ENCODE measurements at regions not wholly inside any gene's neighbourhood (a gene's known extent, or its start where the extent isn't known, plus 50 kb on each side); places are given as distances from the start of the nearest gene placed in this dataset.

DNA sequence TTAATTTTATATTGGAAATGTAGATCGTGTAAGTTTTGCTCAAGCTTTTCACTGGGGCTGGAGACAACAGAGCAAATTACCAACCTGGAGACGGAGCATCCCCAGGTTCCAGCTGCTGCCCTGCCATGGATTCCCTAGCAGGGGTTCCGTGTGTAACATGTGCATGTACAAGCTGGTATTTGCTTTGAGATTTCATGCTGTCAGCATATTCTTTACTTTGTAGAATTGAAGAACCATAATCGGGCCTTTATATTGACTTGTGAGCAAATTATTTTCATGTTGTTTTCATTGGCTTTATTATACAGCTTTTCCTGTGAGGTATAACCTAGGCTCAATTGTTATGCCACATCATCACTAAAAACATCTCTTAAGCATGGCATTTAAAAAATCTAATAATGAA is 369.2 kb upstream of the COBL start:
- TF ChIP-seq, protein P1, sequence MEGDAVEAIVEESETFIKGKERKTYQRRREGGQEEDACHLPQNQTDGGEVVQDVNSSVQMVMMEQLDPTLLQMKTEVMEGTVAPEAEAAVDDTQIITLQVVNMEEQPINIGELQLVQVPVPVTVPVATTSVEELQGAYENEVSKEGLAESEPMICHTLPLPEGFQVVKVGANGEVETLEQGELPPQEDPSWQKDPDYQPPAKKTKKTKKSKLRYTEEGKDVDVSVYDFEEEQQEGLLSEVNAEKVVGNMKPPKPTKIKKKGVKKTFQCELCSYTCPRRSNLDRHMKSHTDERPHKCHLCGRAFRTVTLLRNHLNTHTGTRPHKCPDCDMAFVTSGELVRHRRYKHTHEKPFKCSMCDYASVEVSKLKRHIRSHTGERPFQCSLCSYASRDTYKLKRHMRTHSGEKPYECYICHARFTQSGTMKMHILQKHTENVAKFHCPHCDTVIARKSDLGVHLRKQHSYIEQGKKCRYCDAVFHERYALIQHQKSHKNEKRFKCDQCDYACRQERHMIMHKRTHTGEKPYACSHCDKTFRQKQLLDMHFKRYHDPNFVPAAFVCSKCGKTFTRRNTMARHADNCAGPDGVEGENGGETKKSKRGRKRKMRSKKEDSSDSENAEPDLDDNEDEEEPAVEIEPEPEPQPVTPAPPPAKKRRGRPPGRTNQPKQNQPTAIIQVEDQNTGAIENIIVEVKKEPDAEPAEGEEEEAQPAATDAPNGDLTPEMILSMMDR (IDR thresholded peaks at IDR 0.05; ENCODE audit: low read depth, low read length) = no peak
- in situ Hi-C loops (cut with HindIII; ENCODE audit: low sequenced_read_pairs) = no loop called here
- no peak overlapping the region for H3K4me3 ChIP-seq (ENCODE audit: low read depth, low read length)
- DNase-seq (ENCODE audit: low read depth, low spot score) = no peak

DNA sequence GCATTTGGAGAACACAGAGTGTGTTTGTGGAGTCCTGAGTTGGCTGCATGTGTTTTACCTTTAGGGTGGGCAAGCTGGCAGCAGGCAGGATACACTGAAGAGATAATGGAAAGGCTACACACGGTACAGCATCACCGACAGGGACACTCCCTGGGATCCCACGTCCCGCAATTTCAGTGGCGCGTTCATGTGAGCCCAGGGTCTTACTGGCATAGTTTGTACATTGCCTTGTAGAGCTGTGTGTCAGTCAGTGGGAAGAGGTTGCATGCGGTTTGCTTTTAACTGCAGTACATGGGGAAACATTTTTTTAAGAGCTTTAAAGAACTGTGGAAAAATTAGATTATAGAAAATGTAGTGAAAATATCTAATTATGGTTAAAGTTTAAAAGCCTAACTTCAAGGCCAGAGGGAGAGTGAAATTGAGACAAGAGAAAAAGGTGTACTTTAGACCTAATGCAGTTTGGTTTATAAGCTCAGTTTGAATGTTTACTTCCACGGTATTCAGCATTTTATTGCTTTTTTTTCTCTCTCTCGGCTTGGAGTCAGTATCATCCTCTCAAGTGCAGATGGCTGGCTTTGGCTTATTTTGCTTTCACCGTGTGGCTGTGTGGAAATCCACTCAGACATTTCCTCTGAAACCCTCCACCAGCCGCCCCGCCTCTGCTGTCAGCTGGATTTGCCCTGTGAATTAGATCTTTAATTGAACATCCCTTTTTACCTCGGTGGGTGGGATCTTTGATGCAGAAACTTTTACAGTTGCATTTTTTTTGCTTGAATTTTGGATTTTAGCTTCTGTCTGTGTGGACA is 364.2 kb upstream of the COBL start:
- DNase-seq (ENCODE audit: low read depth, low spot score) = no peak
- TF ChIP-seq, protein P1 (IDR thresholded peaks at IDR 0.05; ENCODE audit: low read depth, low read length) = no peak
- no peak overlapping the region for H3K4me3 ChIP-seq (ENCODE audit: low read depth, low read length)
- in situ Hi-C loops (cut with HindIII; ENCODE audit: low sequenced_read_pairs) = no loop called here

DNA sequence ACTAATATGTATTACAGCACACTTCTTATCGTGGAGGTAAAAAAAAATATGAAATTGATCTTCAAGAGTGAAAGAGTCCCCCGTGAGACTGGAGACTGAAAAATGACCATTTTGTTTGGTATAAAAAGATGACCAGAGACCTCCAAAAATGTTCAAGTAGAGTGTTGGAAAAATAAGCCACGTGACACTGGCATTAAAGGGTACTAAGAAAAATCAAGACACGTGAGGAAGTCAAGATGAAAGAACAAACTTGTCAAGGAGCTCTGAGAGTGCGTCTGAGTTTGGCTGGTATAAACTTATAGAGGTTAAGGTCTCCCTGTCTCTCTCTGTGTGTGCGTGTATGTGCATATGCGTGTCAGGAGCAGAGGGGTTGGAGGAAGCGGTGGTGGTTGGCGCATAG is 362.7 kb upstream of the COBL start:
- DNase-seq (ENCODE audit: low read depth, low spot score) = no peak
- TF ChIP-seq, protein P1 (IDR thresholded peaks at IDR 0.05; ENCODE audit: low read depth, low read length) = no peak
- no peak overlapping the region for H3K4me3 ChIP-seq (ENCODE audit: low read depth, low read length)
- in situ Hi-C loops (cut with HindIII; ENCODE audit: low sequenced_read_pairs) = no loop called here

DNA sequence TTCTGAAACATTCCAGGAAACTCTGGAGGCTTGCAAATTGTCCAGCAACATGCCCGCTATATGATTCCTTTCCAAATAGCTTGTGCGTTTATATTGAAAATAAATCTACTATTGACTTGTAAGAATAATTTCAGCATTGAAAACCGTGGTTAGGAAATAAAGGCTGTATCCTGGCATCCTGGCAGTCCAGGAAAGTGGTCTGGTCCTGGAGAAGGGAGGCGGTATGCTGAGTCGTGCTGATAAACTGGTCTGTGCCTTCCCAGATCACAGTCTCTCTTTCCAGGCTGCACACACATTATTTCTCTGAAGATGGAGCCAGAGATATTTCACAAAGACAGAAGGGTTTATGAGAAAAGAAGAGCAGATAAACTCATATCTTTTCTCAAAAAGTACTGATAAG is 350.1 kb upstream of the COBL start:
- in situ Hi-C loops (cut with HindIII; ENCODE audit: low sequenced_read_pairs) = no loop called here
- no peak for DNase-seq (ENCODE audit: low read depth, low spot score)
- TF ChIP-seq, protein P1 (IDR thresholded peaks at IDR 0.05; ENCODE audit: low read depth, low read length) = no peak
- H3K4me3 ChIP-seq (ENCODE audit: low read depth, low read length) = no peak overlapping the region

DNA sequence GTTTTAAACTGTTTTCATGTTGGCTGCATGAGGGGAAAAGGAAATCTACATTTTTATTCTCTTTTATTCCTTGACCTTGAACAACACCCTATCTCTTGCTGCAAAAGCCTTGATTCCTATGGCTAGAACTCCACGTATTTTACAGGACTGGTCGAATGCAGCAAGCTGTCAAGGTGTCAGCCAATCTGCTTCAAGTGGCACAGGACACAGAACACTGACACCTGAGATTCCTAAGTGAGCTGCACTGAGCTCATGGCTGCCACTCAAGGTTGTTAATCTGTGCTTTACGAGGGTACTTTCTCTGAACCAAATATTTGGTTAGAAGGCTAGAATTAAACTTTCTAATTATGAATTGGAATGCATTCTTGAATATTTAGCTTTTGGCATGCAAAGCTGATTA is 349.7 kb upstream of the COBL start:
- no peak overlapping the region for H3K4me3 ChIP-seq (ENCODE audit: low read depth, low read length)
- TF ChIP-seq, protein P1 (IDR thresholded peaks at IDR 0.05; ENCODE audit: low read depth, low read length) = no peak

DNA sequence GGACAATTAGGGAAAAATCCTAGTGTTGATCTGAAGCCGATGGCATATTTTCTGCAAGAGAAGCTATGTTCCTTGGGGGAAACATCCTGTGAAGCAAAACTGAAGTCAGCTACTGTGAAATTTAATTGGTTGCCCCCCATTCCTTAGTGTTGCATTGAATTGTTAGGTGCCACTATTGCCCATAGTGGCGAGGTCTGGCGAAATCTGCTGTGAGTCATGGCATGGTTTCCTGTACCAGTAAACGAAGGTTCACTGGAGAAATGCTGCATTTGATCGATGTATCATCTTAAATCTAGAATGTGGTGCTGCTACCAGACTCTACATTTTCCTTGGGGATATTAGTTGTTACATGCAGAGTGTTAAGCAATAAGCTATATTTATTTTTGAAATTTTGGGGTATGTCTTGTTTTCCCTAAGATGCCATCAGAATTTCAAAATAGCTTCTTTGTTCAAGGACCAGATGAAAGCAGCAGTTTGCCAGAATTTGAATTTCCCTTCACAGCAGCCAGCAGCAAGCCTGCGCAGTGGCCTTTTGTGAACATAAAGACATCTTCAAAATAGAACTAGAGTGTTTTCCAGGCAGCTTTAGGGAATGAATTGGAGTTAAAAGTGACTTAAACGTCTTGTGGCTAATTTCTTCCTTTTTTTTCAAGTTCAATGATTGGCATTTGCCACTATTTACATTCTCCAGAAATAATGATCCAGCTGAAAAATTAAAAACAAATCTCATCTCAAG is 348.6 kb upstream of the COBL start:
- TF ChIP-seq, protein P1 (IDR thresholded peaks at IDR 0.05; ENCODE audit: low read depth, low read length) = no peak
- H3K4me3 ChIP-seq (ENCODE audit: low read depth, low read length) = no peak overlapping the region
- DNase-seq (ENCODE audit: low read depth, low spot score) = no peak
- in situ Hi-C loops (cut with HindIII; ENCODE audit: low sequenced_read_pairs) = no loop called here

More for the DNA sequence above, 349.7 kb upstream of the COBL start:
- DNase-seq (ENCODE audit: low read depth, low spot score) = no peak
- in situ Hi-C loops (cut with HindIII; ENCODE audit: low sequenced_read_pairs) = no loop called here
